Hepatocyte (in vitro differentiated cells): ENCODE measurements at regions not wholly inside any gene's neighbourhood (a gene's known extent, or its start where the extent isn't known, plus 50 kb on each side); places are given as distances from the start of the nearest gene placed in this dataset.
"Not testable (repeated sequence)": the region's sequence is repeated elsewhere in the genome, so short reads cannot be mapped to it uniquely, and the experiment has no call there.

Experiments
- DNase-seq: peaks from one replicate; pipeline ENCODE4 v3.0.0-alpha.2; 2016; ENCODE audit warnings: low spot score
- H2AFZ ChIP-seq: fragments of 200-600 bp; sonication (generic); 2 replicates; pipeline ENCODE4 v1.6.0; 2016; ENCODE audit warnings: antibody characterized with exemption, mild to moderate bottlenecking
- H3K27ac ChIP-seq: fragments of 200-600 bp; sonication (generic); 2 replicates; pipeline ENCODE4 v1.5.1; 2016; ENCODE audit warnings: mild to moderate bottlenecking
- H3K27me3 ChIP-seq: fragments of 200-600 bp; sonication (generic); 2 replicates; pipeline ENCODE4 v1.6.1; 2016
- H3K36me3 ChIP-seq: fragments of 200-600 bp; sonication (generic); replicated peaks from 2 replicates; pipeline ENCODE4 v1.5.1; 2016; ENCODE audit warnings: low read depth; ENCODE audit not compliant: insufficient read depth
- H3K4me1 ChIP-seq: fragments of 200-600 bp; sonication (generic); 2 replicates; pipeline ENCODE4 v1.5.1; 2016; ENCODE audit warnings: mild to moderate bottlenecking, moderate library complexity; ENCODE audit not compliant: insufficient read depth
- H3K4me2 ChIP-seq: fragments of 200-600 bp; sonication (generic); 2 replicates; pipeline ENCODE4 v1.6.0; 2016
- H3K4me3 ChIP-seq: fragments of 200-600 bp; sonication (generic); 2 replicates; pipeline ENCODE4 v1.5.1; 2016; ENCODE audit warnings: mild to moderate bottlenecking
- H3K79me2 ChIP-seq: fragments of 200-600 bp; sonication (generic); 2 replicates; pipeline ENCODE4 v1.6.0; 2017; ENCODE audit warnings: mild to moderate bottlenecking
- H3K9me2 ChIP-seq: fragments of 200-600 bp; sonication (generic); replicated peaks from 2 replicates; pipeline ENCODE4 v1.6.0; 2017; ENCODE audit warnings: mild to moderate bottlenecking; ENCODE audit not compliant: insufficient read depth
- H3K9me3 ChIP-seq: fragments of 200-600 bp; sonication (generic); 2 replicates; pipeline ENCODE4 v1.5.1; 2016; ENCODE audit warnings: low read depth, mild to moderate bottlenecking
- H4K20me1 ChIP-seq: fragments of 200-600 bp; sonication (generic); 2 replicates; pipeline ENCODE4 v1.6.0; 2016; ENCODE audit warnings: mild to moderate bottlenecking; ENCODE audit not compliant: insufficient read depth, poor library complexity, severe bottlenecking
- EZH2 ChIP-seq: fragments of 200-600 bp; sonication (generic); IDR thresholded peaks from 2 replicates; pipeline ENCODE4 v1.6.1; 2016; ENCODE audit warnings: antibody characterized with exemption, mild to moderate bottlenecking, borderline replicate concordance
- EZH2phosphoT487 ChIP-seq: fragments of 200-600 bp; sonication (generic); IDR thresholded peaks from one replicate; pipeline ENCODE4 v1.6.1; 2018; ENCODE audit warnings: antibody characterized with exemption, mild to moderate bottlenecking, low read depth, moderate library complexity; ENCODE audit not compliant: unreplicated experiment, severe bottlenecking
- WGBS: methylation state at CpG from one replicate; pipeline ENCODE4 v1.1.6; 2016; ENCODE audit warnings: low lambda C conversion rate; ENCODE audit errors: missing lambda C conversion rate; 5-methylcytosine and 5-hydroxymethylcytosine counted together
- TF ChIP-seq, protein P1 (sequence below): fragments of 200-600 bp; sonication (generic); IDR thresholded peaks from 2 replicates; pipeline ENCODE4 v1.5.1; 2016; ENCODE audit warnings: antibody characterized with exemption, mild to moderate bottlenecking; ENCODE audit not compliant: poor library complexity

DNA sequence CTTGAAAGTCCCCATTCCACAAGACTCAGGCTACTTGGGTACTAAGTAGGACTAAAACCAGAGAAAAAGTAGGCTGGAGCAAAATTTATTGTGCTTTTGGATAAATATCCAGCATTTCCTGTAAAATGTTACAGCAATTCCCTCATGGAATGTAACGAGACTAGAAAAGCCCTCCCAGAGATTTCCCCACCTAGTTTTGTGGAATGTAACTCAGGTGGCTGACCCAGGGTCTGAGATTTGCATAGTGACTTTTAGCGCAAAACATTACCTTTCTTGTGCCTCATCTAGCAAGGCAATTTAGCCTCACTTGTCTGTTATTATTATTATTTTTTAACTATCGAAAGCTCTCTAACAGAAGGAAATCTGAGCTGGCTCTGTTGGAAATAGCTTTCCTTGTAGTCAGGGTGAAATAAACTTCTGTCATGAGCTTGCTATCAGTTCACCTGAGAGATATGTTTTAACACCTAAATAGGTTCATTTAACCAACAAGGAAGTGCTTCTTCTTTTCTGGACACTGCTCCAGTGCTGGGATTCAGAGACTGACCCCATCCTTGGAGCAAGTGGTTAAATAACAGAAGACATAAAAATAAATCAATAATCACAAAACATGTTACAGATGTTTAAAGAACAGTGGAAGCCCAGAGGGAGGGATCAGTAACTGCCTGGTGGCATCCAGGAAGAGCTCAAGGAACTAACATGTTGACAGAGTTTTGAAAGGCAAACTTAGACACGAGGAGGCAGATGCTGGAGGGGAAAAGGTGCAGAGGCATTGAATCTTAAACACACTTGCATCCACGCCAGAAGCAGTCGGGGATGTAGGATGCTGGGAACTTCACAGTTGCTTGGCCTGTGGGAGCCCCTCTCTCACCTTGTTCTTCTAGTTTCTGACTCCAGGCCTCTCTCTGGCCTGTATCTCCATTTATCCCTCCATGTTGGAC is 68.3 kb upstream of the RHOU start:
- DNase-seq: peak; percentile 15
- no peaks in the 10 kb centered on the region for H4K20me1 ChIP-seq
- H3K9me3 ChIP-seq: no peaks in the 10 kb centered on the region
- H3K9me2 ChIP-seq: no peaks in the 10 kb centered on the region
- peaks cover 5% of the 10 kb centered on the region for H3K4me1 ChIP-seq
- H3K4me3 ChIP-seq: no peak overlapping the region
- no peak overlapping the region for H3K4me2 ChIP-seq
- no peaks in the 10 kb centered on the region for H3K36me3 ChIP-seq
- peak overlapping the region; percentile 60 for H3K27ac ChIP-seq
- no peak overlapping the region for H2AFZ ChIP-seq
- TF ChIP-seq, protein P1, sequence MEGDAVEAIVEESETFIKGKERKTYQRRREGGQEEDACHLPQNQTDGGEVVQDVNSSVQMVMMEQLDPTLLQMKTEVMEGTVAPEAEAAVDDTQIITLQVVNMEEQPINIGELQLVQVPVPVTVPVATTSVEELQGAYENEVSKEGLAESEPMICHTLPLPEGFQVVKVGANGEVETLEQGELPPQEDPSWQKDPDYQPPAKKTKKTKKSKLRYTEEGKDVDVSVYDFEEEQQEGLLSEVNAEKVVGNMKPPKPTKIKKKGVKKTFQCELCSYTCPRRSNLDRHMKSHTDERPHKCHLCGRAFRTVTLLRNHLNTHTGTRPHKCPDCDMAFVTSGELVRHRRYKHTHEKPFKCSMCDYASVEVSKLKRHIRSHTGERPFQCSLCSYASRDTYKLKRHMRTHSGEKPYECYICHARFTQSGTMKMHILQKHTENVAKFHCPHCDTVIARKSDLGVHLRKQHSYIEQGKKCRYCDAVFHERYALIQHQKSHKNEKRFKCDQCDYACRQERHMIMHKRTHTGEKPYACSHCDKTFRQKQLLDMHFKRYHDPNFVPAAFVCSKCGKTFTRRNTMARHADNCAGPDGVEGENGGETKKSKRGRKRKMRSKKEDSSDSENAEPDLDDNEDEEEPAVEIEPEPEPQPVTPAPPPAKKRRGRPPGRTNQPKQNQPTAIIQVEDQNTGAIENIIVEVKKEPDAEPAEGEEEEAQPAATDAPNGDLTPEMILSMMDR: no peak
- no peak for TF ChIP-seq EZH2
- no peak for TF ChIP-seq EZH2phosphoT487
- no peaks in the 10 kb centered on the region for H3K27me3 ChIP-seq
- H3K79me2 ChIP-seq: no peaks in the 10 kb centered on the region
- WGBS: 57% methylated on average over 6 of the region's 6 CpGs

DNA sequence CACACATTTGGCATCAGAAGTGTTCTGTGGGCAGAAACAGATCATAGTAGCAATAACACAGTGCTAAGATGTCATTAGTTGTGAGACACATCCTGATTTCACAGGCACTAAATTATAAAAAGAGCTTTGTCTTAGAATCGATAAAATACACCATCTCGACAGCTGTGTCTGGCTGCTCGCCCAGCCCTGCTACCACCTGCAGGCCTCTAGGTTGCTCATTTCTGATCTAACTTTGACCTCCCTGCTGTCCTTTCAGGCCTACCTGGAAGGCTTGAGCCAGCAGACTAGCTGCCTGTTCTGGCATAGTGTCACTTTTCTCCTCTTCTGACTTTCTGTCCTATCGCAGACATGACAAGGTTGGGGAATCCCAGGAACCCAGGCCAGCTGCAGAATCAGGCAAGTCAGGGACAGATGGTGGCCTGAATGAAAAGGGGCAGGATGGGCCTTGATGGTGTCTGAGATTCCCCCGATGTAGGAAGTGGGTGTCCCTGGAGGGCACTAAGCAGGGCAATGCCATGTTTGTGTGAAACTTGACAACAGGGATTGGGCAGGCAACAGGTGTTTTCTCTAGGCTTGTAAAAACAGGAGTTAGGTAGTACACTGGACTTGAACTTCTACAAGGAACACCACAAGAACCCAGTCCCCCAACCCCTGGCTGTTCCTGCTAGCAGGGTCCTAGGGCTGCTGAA is 66.6 kb upstream of the RHOU start:
- no peaks in the 10 kb centered on the region for H3K9me2 ChIP-seq
- TF ChIP-seq, protein P1: no peak
- no peak for TF ChIP-seq EZH2
- TF ChIP-seq EZH2phosphoT487: no peak
- no peak for DNase-seq
- no peaks in the 10 kb centered on the region for H3K79me2 ChIP-seq
- H3K27me3 ChIP-seq: no peaks in the 10 kb centered on the region
- no peak overlapping the region for H2AFZ ChIP-seq
- no peak overlapping the region for H3K4me3 ChIP-seq
- WGBS: 97% methylated on average over 5 of the region's 5 CpGs
- H4K20me1 ChIP-seq: no peaks in the 10 kb centered on the region
- H3K36me3 ChIP-seq: no peaks in the 10 kb centered on the region
- H3K4me2 ChIP-seq: no peak overlapping the region
- no peak overlapping the region for H3K27ac ChIP-seq
- H3K9me3 ChIP-seq: no peaks in the 10 kb centered on the region
- peaks cover 5% of the 10 kb centered on the region for H3K4me1 ChIP-seq

DNA sequence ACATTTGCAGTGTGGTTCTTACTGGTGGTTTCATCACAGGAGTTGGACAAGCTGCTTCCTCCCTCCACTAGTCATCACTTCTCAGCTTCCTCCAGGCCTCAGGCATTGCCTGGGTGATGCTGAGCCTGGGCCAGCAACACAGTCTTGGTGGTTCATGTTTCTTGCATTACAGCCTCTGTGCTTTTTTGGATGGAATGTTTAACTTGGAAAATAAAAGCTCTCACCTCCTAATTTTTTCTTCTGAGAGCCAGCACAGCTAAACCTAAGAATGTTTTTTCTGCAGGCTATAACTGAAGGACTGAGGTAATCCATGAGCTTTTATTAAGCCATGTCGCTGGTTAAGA is 66.1 kb upstream of the RHOU start:
- Histone ChIP-seq H3K4me1 (peaks cover 5% of the 10 kb centered on the region), H3K9me2 (no peaks in the 10 kb centered on the region), H3K9me3 (no peaks in the 10 kb centered on the region), H3K27me3 (no peaks in the 10 kb centered on the region), H3K36me3 (no peaks in the 10 kb centered on the region), H2AFZ (no peak overlapping the region), H3K4me3 (no peak overlapping the region), H3K27ac (no peak overlapping the region), H3K4me2 (no peak overlapping the region), H4K20me1 (no peaks in the 10 kb centered on the region), H3K79me2 (no peaks in the 10 kb centered on the region)
- 86% methylated on average over 1 of the region's 1 CpG for WGBS
- no peak for DNase-seq
- TF ChIP-seq, protein P1: no peak
- no peak for TF ChIP-seq EZH2phosphoT487
- TF ChIP-seq EZH2: no peak

DNA sequence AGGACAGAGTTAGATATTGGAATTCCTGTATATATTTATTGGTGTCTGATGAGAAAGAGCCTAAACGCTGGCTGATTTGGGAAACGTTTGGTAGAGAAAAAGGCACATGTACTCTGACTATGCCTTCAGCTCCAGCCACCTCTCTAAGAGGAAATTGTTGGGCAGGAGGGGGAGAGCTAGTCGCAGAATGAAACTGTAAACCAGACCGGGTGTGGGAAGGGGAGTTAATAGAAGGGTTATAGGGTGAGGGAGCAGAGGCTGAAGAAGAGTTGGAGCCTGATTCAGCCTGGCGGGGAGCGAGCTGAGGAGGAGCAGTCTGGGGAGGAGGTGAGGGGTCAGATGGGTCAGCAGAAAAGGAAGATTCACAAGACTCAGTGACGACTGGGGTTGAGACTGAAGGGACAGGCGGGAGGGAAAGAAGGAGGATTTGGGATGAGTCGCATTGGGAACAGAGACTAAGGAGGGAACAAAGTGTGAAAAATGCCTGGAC is 54.2 kb upstream of the RHOU start:
- H3K27me3 ChIP-seq, H3K27ac ChIP-seq, H3K36me3 ChIP-seq, DNase-seq, H3K4me3 ChIP-seq, H2AFZ ChIP-seq, H4K20me1 ChIP-seq, H3K4me2 ChIP-seq, H3K79me2 ChIP-seq, H3K9me3 ChIP-seq, H3K4me1 ChIP-seq, H3K9me2 ChIP-seq: not testable (repeated sequence)
- 48% methylated on average over 8 of the region's 9 CpGs for WGBS
